GM13977 (cell line): ENCODE measurements at regions not wholly inside any gene's neighbourhood (a gene's known extent, or its start where the extent isn't known, plus 50 kb on each side); places are given as distances from the start of the nearest gene placed in this dataset.

Experiments used
- DNase-seq: peaks from one replicate; pipeline ENCODE4 v3.0.0; 2012; ENCODE audit warnings: low spot score
- CTCF ChIP-seq: IDR thresholded peaks from 2 replicates; pipeline ENCODE4 v1.5.1; 2012; ENCODE audit warnings: mild to moderate bottlenecking, control low read depth; ENCODE audit not compliant: insufficient read depth; ENCODE audit errors: extremely low read depth, missing control alignments
- in situ Hi-C: fragments of 300-500 bp; cut with MboI; formaldehyde crosslinking; loops from one replicate; pipeline ENCODE4 v1.12.0; 2022; ENCODE audit warnings: low sequenced_read_pairs, low pct_unique_long_range_greater_than_20kb, mixed read lengths, inconsistent platforms; ENCODE audit not compliant: unreplicated experiment

- in situ Hi-C loops, result no loop called here
- peak; percentile 32 for TF ChIP-seq CTCF
- DNase-seq, result no peak
Observed at GRCh38 chr1:115545791-115546733, 95.7 kb upstream of the VANGL1 start.

- no peak for DNase-seq
- no peak for TF ChIP-seq CTCF
- in situ Hi-C loops, result no loop called here
Observed at GRCh38 chr1:115545096-115545720, 96.6 kb upstream of the VANGL1 start.

GRCh38 chr1:115544131-115544530 lies 97.6 kb upstream of the VANGL1 start:
- no peak for DNase-seq
- TF ChIP-seq CTCF, result no peak
- in situ Hi-C loops, result no loop called here

GRCh38 chr1:115543247-115543646 lies 98.5 kb upstream of the VANGL1 start:
- no peak for TF ChIP-seq CTCF
- in situ Hi-C loops, result no loop called here
- no peak for DNase-seq

GRCh38 chr1:115539736-115540135 lies 102.0 kb upstream of the VANGL1 start:
- TF ChIP-seq CTCF, result no peak
- in situ Hi-C loops, result no loop called here
- DNase-seq, result no peak

GRCh38 chr1:115539061-115539460 lies 102.7 kb upstream of the VANGL1 start:
- no peak for TF ChIP-seq CTCF
- in situ Hi-C loops, result no loop called here
- DNase-seq, result no peak
